Thyroid gland (tissue), 4 donors: ENCODE measurements at regions not wholly inside any gene's neighbourhood (a gene's known extent, or its start where the extent isn't known, plus 50 kb on each side); places are given as distances from the start of the nearest gene placed in this dataset.

Experiments used
- CTCF ChIP-seq, 6 experiments: fragments of 200-600 bp in 3 of 6; fragments of 450-650 bp in 3 of 6; sonication (generic) in 3 of 6; IDR thresholded peaks; one replicate each; pipeline ENCODE4 v1.5.1; 2016 to 2019; ENCODE audit warnings: antibody characterized with exemption in 6 of 6, mild to moderate bottlenecking in 2 of 6, inconsistent platforms in 1 of 6, moderate library complexity in 1 of 6
- POLR2A ChIP-seq, 2 donors: fragments of 450-650 bp; IDR thresholded peaks; one replicate each; pipeline ENCODE4 v1.6.1; 2017; ENCODE audit warnings: antibody characterized with exemption in 2 of 2, mild to moderate bottlenecking in 2 of 2, moderate library complexity in 1 of 2

GRCh38 chr2:94769733-94770132, 101.5 kb upstream of the TEKT4 start:
- no peak for TF ChIP-seq CTCF (IDR thresholded peaks at IDR 0.05)
- no peak for TF ChIP-seq POLR2A (IDR thresholded peaks at IDR 0.05)
